HCT116 (cell line): ENCODE measurements at regions not wholly inside any gene's neighbourhood (a gene's known extent, or its start where the extent isn't known, plus 50 kb on each side); places are given as distances from the start of the nearest gene placed in this dataset.

Experiments used
- ATAC-seq: fragments of 200-7000 bp; cut with Tn5 transposase; 2 replicates; pipeline ENCODE4 v1.9.1; 2020; ENCODE audit warnings: mild to moderate bottlenecking, moderate library complexity
- BruUV-seq: library from RNA; stranded (reverse); fragments of 400-500 nt; replicated peaks from 2 replicates; lab custom pipeline; 2021; lab: Mats Ljungman, UMichigan
- CTCF ChIA-PET: fragments of 300-600 bp; sonication (Branson Sonifier 250); formaldehyde crosslinking; loops from one replicate; lab custom pipeline; 2021; ENCODE audit warnings: antibody characterized with exemption; lab: Charles Lee
- POLR2A ChIA-PET: fragments of 300-600, 350-600 bp; sonication (Branson Sonifier 250); formaldehyde crosslinking; loops from one replicate; lab custom pipeline; 2021; ENCODE audit warnings: antibody characterized with exemption; lab: Charles Lee
- RAD21 ChIA-PET, 2 experiments: fragments of 300-600 bp; sonication (Branson Sonifier 250); formaldehyde crosslinking; loops; one replicate each; lab custom pipeline; 2023; ENCODE audit warnings: low total read pairs in 2 of 2; ENCODE audit not compliant: uncharacterized antibody in 2 of 2, unreplicated experiment in 2 of 2, low non-redundant PET in 1 of 2; lab: Charles Lee
- DNase-seq: peaks from one replicate; pipeline ENCODE4 v3.0.0-alpha.2; 2010; ENCODE audit warnings: low read depth, low spot score
- H2AFZ ChIP-seq: fragments of 200-600 bp; shearing (Covaris generic), sonication (generic); 2 replicates; pipeline ENCODE4 v1.6.1; 2017; ENCODE audit warnings: low read depth, mixed run types, mixed read lengths, antibody characterized with exemption, low read length; ENCODE audit not compliant: poor library complexity, severe bottlenecking
- H3K27ac ChIP-seq: 2 replicates; pipeline ENCODE4 v1.5.1; 2012; ENCODE audit warnings: low read depth, low read length
- H3K27me3 ChIP-seq: fragments of 200-600 bp; sonication (generic); 2 replicates; pipeline ENCODE4 v1.6.1; 2016; ENCODE audit warnings: mixed run types, low read length, mixed read lengths; ENCODE audit not compliant: insufficient read depth
- H3K36me3 ChIP-seq, 2 experiments: fragments of 200-500 bp in 1 of 2; fragments of 200-600 bp in 1 of 2; sonication (Bioruptor generic) in 1 of 2; sonication (generic) in 1 of 2; 2 replicates each; pipeline versions ENCODE4 v1.5.1 to v1.6.1; 2014 to 2016; ENCODE audit warnings: low read length in 2 of 2, inconsistent platforms in 1 of 2, mixed read lengths in 1 of 2, mixed run types in 1 of 2; ENCODE audit not compliant: insufficient read depth in 2 of 2, control insufficient read depth in 1 of 2
- H3K4me1 ChIP-seq, 2 experiments: fragments of 200-600 bp in 1 of 2; sonication (generic) in 1 of 2; 2 replicates each; pipeline versions ENCODE4 v1.5.1 to v1.6.1; 2012 to 2017; ENCODE audit warnings: low read length in 2 of 2, inconsistent platforms in 1 of 2, mild to moderate bottlenecking in 1 of 2, mixed read lengths in 1 of 2, mixed run types in 1 of 2, moderate library complexity in 1 of 2; ENCODE audit not compliant: insufficient read depth in 2 of 2, control insufficient read depth in 1 of 2
- H3K4me2 ChIP-seq: fragments of 200-600 bp; sonication (generic); 2 replicates; pipeline ENCODE4 v1.6.1; 2017; ENCODE audit warnings: mixed run types, low read length, mixed read lengths
- H3K4me3 ChIP-seq, 2 experiments: fragments of 200-600 bp in 1 of 2; sonication (generic) in 1 of 2; replicated peaks in 1 of 2; 2 replicates each; pipeline ENCODE4 v1.5.1; 2011 to 2016; ENCODE audit warnings: low read length in 2 of 2, control low read depth in 1 of 2, low read depth in 1 of 2, mild to moderate bottlenecking in 1 of 2, mixed read lengths in 1 of 2, mixed run types in 1 of 2
- H3K79me2 ChIP-seq: fragments of 200-600 bp; sonication (generic); 2 replicates; pipeline ENCODE4 v1.6.1; 2017; ENCODE audit warnings: mild to moderate bottlenecking, mixed run types, low read length, moderate library complexity, mixed read lengths; ENCODE audit not compliant: insufficient read depth
- H3K9ac ChIP-seq: fragments of 200-600 bp; sonication (generic); 2 replicates; pipeline ENCODE4 v1.6.1; 2016; ENCODE audit warnings: low read length, mixed read lengths
- H3K9me2 ChIP-seq: fragments of 200-600 bp; sonication (generic), shearing (Covaris generic); 2 replicates; pipeline ENCODE4 v1.6.1; 2017; ENCODE audit warnings: mixed run types, mild to moderate bottlenecking, moderate library complexity; ENCODE audit not compliant: insufficient read depth
- H3K9me3 ChIP-seq, 2 experiments: fragments of 200-500 bp in 1 of 2; fragments of 200-600 bp in 1 of 2; sonication (Bioruptor generic) in 1 of 2; sonication (generic) in 1 of 2; 2 replicates each; pipeline ENCODE4 v1.6.1; 2014 to 2017; ENCODE audit warnings: low read length in 2 of 2, mixed read lengths in 2 of 2, inconsistent platforms in 1 of 2, low read depth in 1 of 2, mild to moderate bottlenecking in 1 of 2, mixed run types in 1 of 2, moderate library complexity in 1 of 2; ENCODE audit not compliant: control insufficient read depth in 1 of 2, insufficient read depth in 1 of 2
- H4K20me1 ChIP-seq: fragments of 200-600 bp; sonication (generic), shearing (Covaris generic); 2 replicates; pipeline ENCODE4 v1.6.1; 2017; ENCODE audit warnings: mixed run types, mild to moderate bottlenecking, moderate library complexity; ENCODE audit not compliant: insufficient read depth
- CBX3 ChIP-seq: IDR thresholded peaks from 2 replicates; pipeline ENCODE4 v1.6.1; 2012; ENCODE audit warnings: low read depth
- CEBPB ChIP-seq: IDR thresholded peaks from 2 replicates; pipeline ENCODE4 v1.6.1; 2012; ENCODE audit warnings: low read depth
- CTCF ChIP-seq, 3 experiments: fragments of 200-600 bp in 1 of 3; sonication (generic) in 1 of 3; IDR thresholded peaks in 2 of 3; conservative IDR thresholded peaks in 1 of 3; 2 replicates each; pipeline ENCODE4 v1.5.1; 2012 to 2017; ENCODE audit warnings: low read depth in 2 of 3, low read length in 2 of 3, antibody characterized with exemption in 1 of 3, borderline replicate concordance in 1 of 3, control low read depth in 1 of 3, mild to moderate bottlenecking in 1 of 3, mixed read lengths in 1 of 3, mixed run types in 1 of 3, moderate library complexity in 1 of 3; ENCODE audit not compliant: insufficient read depth in 1 of 3
- EGR1 ChIP-seq: IDR thresholded peaks from 2 replicates; pipeline ENCODE4 v1.6.1; 2012; ENCODE audit warnings: low read depth
- ELF1 ChIP-seq: IDR thresholded peaks from 2 replicates; pipeline ENCODE4 v1.6.1; 2012; ENCODE audit warnings: low read depth, borderline replicate concordance
- EZH2 ChIP-seq: fragments of 200-600 bp; sonication (generic); IDR thresholded peaks from 2 replicates; pipeline ENCODE4 v1.6.1; 2017; ENCODE audit warnings: antibody characterized with exemption, mixed run types
- EZH2phosphoT487 ChIP-seq: fragments of 200-600 bp; IDR thresholded peaks from 2 replicates; pipeline ENCODE4 v1.6.1; 2018; ENCODE audit warnings: antibody characterized with exemption, borderline replicate concordance
- FOSL1 ChIP-seq: IDR thresholded peaks from 2 replicates; pipeline ENCODE4 v1.6.1; 2012; ENCODE audit warnings: low read depth
- POLR2A ChIP-seq: IDR thresholded peaks from 2 replicates; pipeline ENCODE4 v1.7.0; 2011; ENCODE audit warnings: borderline replicate concordance; ENCODE audit not compliant: insufficient read depth, insufficient read length; ENCODE audit errors: extremely low read depth
- POLR2AphosphoS5 ChIP-seq: IDR thresholded peaks from 2 replicates; pipeline ENCODE4 v1.6.1; 2011; ENCODE audit warnings: mild to moderate bottlenecking, low read depth, low read length, moderate library complexity
- SIN3A ChIP-seq: IDR thresholded peaks from 2 replicates; pipeline ENCODE4 v1.6.1; 2012; ENCODE audit warnings: low read depth
- SP1 ChIP-seq: IDR thresholded peaks from 2 replicates; pipeline ENCODE4 v1.6.1; 2012; ENCODE audit warnings: low read depth
- TCF7L2 ChIP-seq: IDR thresholded peaks from 2 replicates; pipeline ENCODE4 v1.7.0; 2011; ENCODE audit warnings: borderline replicate concordance, inconsistent platforms; ENCODE audit not compliant: insufficient read depth, insufficient read length; ENCODE audit errors: extremely low read depth
- YY1 ChIP-seq: IDR thresholded peaks from 2 replicates; pipeline ENCODE4 v1.6.1; 2011; ENCODE audit warnings: low read length, low read depth, moderate library complexity, mild to moderate bottlenecking; ENCODE audit not compliant: insufficient replicate concordance; ENCODE audit errors: extremely low read depth
- ZFX ChIP-seq: fragments of 450-650 bp; IDR thresholded peaks from 2 replicates; pipeline ENCODE4 v1.6.1; 2017
- intact Hi-C: fragments of 100-400 bp; cut with micrococcal nuclease; formaldehyde crosslinking; loops from 2 replicates; pipeline ENCODE4 v1.10.0; 2022
- TF ChIP-seq, protein P1 (sequence below): IDR thresholded peaks from 2 replicates; pipeline ENCODE4 v1.6.1; 2012; ENCODE audit warnings: low read depth
- TF ChIP-seq, protein P2 (sequence below): IDR thresholded peaks from 2 replicates; pipeline ENCODE4 v1.6.1; 2012
- TF ChIP-seq, protein P3 (sequence below): IDR thresholded peaks from 2 replicates; pipeline ENCODE4 v1.6.1; 2011; ENCODE audit warnings: mild to moderate bottlenecking, low read length, moderate library complexity; ENCODE audit not compliant: insufficient replicate concordance; ENCODE audit errors: extremely low read depth
- TF ChIP-seq, protein P4 (sequence below): IDR thresholded peaks from 2 replicates; pipeline ENCODE4 v1.6.1; 2012

DNA sequence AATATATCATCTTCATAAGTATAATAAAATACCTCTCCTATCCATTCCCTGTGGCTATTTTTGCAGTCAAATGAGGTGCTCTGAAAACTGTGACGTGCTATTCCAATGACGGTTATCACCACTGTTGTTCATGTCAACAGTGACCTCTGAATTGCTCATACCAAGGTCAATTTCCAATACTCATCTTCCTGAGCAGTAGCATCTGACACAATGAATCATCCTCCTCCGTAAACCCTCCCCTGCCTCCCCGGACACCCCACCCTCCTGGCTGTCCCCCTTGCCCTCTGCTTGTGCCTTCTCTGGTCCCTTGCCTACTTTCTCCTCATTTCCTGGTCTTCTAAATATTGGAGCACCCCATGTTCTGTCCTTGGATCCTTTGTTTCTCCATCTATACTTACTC lies 77.7 kb upstream of the SLC22A23 start:
- Histone ChIP-seq H3K9me2 (no peaks in the 10 kb centered on the region), H4K20me1 (no peaks in the 10 kb centered on the region), H3K9ac (no peak overlapping the region), H3K27ac (no peak overlapping the region), H3K4me3 (no peak overlapping the region), H3K9me3 (no peaks in the 10 kb centered on the region), H3K79me2 (no peaks in the 10 kb centered on the region), H3K4me2 (no peak overlapping the region), H3K4me1 (no peaks in the 10 kb centered on the region), H2AFZ (no peak overlapping the region), H3K36me3 (no peaks in the 10 kb centered on the region), H3K27me3 (no peaks in the 10 kb centered on the region; the same call in 1 of the 2 replicates)
- DNase-seq (no peak), ATAC-seq (no peak)
- CTCF ChIA-PET: no interaction called here
- intact Hi-C loops: no loop called here
- RAD21 ChIA-PET: no interaction called here
- POLR2A ChIA-PET: no interaction called here
- TF ChIP-seq SIN3A: no peak
- no peak for TF ChIP-seq CTCF (IDR thresholded peaks at IDR 0.05 in 2 of 3, conservative IDR thresholded peaks at IDR 0.05 in 1 of 3; ENCODE audit: borderline replicate concordance in 1 of 3, insufficient read depth in 1 of 3, low read depth in 2 of 3, low read length in 2 of 3)
- TF ChIP-seq, protein P1, sequence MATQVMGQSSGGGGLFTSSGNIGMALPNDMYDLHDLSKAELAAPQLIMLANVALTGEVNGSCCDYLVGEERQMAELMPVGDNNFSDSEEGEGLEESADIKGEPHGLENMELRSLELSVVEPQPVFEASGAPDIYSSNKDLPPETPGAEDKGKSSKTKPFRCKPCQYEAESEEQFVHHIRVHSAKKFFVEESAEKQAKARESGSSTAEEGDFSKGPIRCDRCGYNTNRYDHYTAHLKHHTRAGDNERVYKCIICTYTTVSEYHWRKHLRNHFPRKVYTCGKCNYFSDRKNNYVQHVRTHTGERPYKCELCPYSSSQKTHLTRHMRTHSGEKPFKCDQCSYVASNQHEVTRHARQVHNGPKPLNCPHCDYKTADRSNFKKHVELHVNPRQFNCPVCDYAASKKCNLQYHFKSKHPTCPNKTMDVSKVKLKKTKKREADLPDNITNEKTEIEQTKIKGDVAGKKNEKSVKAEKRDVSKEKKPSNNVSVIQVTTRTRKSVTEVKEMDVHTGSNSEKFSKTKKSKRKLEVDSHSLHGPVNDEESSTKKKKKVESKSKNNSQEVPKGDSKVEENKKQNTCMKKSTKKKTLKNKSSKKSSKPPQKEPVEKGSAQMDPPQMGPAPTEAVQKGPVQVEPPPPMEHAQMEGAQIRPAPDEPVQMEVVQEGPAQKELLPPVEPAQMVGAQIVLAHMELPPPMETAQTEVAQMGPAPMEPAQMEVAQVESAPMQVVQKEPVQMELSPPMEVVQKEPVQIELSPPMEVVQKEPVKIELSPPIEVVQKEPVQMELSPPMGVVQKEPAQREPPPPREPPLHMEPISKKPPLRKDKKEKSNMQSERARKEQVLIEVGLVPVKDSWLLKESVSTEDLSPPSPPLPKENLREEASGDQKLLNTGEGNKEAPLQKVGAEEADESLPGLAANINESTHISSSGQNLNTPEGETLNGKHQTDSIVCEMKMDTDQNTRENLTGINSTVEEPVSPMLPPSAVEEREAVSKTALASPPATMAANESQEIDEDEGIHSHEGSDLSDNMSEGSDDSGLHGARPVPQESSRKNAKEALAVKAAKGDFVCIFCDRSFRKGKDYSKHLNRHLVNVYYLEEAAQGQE: no peak
- TF ChIP-seq, protein P2, sequence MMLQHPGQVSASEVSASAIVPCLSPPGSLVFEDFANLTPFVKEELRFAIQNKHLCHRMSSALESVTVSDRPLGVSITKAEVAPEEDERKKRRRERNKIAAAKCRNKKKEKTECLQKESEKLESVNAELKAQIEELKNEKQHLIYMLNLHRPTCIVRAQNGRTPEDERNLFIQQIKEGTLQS: no peak
- no peak for TF ChIP-seq EZH2phosphoT487
- TF ChIP-seq SP1: no peak
- TF ChIP-seq CBX3: no peak
- TF ChIP-seq ELF1: no peak
- no peak for TF ChIP-seq YY1
- no peak for TF ChIP-seq FOSL1
- TF ChIP-seq POLR2AphosphoS5: no peak
- TF ChIP-seq, protein P3, sequence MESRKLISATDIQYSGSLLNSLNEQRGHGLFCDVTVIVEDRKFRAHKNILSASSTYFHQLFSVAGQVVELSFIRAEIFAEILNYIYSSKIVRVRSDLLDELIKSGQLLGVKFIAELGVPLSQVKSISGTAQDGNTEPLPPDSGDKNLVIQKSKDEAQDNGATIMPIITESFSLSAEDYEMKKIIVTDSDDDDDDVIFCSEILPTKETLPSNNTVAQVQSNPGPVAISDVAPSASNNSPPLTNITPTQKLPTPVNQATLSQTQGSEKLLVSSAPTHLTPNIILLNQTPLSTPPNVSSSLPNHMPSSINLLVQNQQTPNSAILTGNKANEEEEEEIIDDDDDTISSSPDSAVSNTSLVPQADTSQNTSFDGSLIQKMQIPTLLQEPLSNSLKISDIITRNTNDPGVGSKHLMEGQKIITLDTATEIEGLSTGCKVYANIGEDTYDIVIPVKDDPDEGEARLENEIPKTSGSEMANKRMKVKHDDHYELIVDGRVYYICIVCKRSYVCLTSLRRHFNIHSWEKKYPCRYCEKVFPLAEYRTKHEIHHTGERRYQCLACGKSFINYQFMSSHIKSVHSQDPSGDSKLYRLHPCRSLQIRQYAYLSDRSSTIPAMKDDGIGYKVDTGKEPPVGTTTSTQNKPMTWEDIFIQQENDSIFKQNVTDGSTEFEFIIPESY: no peak
- TF ChIP-seq EZH2: no peak
- TF ChIP-seq EGR1: no peak
- TF ChIP-seq TCF7L2: no peak
- TF ChIP-seq CEBPB: no peak
- TF ChIP-seq POLR2A: no peak
- TF ChIP-seq, protein P4, sequence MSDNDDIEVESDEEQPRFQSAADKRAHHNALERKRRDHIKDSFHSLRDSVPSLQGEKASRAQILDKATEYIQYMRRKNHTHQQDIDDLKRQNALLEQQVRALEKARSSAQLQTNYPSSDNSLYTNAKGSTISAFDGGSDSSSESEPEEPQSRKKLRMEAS: no peak
- TF ChIP-seq ZFX: no peak
- no TSS peak for BruUV-seq
